ENCODE measurements at regions not wholly inside any gene's neighbourhood (a gene's known extent, or its start where the extent isn't known, plus 50 kb on each side); places are given as distances from the start of the nearest gene placed in this dataset.

DNA sequence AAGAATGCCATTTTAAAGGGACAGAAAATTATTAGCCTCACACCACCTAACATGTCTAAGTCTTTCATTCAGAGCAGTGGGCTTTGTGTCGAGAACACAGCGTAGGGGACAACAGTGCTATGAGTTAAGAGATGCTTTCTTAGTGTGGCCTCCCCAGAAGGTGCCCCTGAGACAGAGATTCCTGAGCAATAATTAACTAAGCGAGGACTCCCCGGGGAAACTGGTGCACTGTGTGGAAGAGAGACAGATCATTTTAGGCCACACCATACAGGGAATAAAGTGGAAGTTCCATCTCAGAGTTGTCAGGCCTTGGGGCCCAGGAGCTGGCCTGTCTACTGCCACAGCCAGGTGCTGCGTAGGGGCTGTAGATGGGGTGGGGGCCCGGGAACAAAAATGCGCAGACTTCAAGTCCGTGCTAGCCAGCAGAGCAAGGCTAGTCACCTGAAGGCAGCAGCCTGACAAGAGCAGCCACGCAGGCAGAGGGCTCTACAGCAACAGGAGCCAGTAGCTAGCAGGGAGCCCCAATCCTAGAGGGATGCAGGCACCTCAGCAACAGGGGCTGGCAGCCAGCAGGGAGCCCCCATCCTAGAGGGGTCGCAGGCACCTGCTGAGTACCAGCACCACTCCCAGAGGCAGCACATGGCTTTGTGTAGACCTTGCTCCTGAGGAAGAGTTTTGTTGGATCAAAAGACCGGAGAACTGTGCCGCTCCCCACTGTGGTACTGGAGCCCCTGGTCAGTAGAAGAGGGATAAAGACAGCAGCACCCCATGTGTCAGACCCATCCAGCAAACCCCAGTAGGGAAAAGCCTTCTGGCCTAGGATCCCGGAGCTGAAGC lies 63.0 kb upstream of the NXT1 start (continued):
- TF ChIP-seq, protein P1, sequence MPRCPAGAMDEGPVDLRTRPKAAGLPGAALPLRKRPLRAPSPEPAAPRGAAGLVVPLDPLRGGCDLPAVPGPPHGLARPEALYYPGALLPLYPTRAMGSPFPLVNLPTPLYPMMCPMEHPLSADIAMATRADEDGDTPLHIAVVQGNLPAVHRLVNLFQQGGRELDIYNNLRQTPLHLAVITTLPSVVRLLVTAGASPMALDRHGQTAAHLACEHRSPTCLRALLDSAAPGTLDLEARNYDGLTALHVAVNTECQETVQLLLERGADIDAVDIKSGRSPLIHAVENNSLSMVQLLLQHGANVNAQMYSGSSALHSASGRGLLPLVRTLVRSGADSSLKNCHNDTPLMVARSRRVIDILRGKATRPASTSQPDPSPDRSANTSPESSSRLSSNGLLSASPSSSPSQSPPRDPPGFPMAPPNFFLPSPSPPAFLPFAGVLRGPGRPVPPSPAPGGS (IDR thresholded peaks at IDR 0.05; ENCODE audit: borderline replicate concordance, insufficient read depth, low read depth, low read length, poor library complexity, severe bottlenecking), result no peak
- TF ChIP-seq, protein P2, sequence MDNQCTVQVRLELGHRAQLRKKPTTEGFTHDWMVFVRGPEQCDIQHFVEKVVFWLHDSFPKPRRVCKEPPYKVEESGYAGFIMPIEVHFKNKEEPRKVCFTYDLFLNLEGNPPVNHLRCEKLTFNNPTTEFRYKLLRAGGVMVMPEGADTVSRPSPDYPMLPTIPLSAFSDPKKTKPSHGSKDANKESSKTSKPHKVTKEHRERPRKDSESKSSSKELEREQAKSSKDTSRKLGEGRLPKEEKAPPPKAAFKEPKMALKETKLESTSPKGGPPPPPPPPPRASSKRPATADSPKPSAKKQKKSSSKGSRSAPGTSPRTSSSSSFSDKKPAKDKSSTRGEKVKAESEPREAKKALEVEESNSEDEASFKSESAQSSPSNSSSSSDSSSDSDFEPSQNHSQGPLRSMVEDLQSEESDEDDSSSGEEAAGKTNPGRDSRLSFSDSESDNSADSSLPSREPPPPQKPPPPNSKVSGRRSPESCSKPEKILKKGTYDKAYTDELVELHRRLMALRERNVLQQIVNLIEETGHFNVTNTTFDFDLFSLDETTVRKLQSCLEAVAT (IDR thresholded peaks at IDR 0.05), result no peak
- no peak for TF ChIP-seq RAD51 (IDR thresholded peaks at IDR 0.05)
- TF ChIP-seq, protein P3, sequence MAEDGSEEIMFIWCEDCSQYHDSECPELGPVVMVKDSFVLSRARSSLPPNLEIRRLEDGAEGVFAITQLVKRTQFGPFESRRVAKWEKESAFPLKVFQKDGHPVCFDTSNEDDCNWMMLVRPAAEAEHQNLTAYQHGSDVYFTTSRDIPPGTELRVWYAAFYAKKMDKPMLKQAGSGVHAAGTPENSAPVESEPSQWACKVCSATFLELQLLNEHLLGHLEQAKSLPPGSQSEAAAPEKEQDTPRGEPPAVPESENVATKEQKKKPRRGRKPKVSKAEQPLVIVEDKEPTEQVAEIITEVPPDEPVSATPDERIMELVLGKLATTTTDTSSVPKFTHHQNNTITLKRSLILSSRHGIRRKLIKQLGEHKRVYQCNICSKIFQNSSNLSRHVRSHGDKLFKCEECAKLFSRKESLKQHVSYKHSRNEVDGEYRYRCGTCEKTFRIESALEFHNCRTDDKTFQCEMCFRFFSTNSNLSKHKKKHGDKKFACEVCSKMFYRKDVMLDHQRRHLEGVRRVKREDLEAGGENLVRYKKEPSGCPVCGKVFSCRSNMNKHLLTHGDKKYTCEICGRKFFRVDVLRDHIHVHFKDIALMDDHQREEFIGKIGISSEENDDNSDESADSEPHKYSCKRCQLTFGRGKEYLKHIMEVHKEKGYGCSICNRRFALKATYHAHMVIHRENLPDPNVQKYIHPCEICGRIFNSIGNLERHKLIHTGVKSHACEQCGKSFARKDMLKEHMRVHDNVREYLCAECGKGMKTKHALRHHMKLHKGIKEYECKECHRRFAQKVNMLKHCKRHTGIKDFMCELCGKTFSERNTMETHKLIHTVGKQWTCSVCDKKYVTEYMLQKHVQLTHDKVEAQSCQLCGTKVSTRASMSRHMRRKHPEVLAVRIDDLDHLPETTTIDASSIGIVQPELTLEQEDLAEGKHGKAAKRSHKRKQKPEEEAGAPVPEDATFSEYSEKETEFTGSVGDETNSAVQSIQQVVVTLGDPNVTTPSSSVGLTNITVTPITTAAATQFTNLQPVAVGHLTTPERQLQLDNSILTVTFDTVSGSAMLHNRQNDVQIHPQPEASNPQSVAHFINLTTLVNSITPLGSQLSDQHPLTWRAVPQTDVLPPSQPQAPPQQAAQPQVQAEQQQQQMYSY (CRISPR knock-in tag; IDR thresholded peaks at IDR 0.05), result no peak
- TF ChIP-seq POU2F2 (IDR thresholded peaks at IDR 0.05; ENCODE audit: borderline replicate concordance, low read depth, low read length), result no peak

Measured in GM12878 (cell line).